ENCODE measurements at regions not wholly inside any gene's neighbourhood (a gene's known extent, or its start where the extent isn't known, plus 50 kb on each side); places are given as distances from the start of the nearest gene placed in this dataset.

DNA sequence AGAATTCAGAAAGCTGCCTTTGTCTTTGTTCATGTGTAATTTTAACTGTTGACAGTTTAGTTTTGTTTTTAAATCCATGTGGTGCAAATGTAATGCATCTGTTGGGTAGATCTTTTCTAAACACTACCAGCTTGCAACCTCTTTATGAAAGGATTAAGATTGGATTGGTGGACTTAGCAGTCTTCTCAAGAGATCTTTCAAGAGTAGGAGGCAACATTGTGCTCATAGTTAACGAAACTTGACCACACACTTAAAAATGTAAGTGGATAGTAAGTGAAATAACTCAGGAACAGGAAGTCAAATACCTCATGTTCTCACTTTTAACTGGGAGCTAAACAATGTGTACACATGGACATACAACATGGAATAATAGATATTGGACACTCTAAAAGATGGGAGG is 579.0 kb downstream of the RIT2 start:
- no peak overlapping the region for H3K27ac ChIP-seq
- intact Hi-C loops (cut with DNase I; ENCODE audit: low total_unique reads) = no loop called here
- H3K9me3 ChIP-seq = no peaks in the 10 kb centered on the region
- TF ChIP-seq CTCF (IDR thresholded peaks at IDR 0.05) = no peak
- no peak for TF ChIP-seq POLR2AphosphoS5 (IDR thresholded peaks at IDR 0.05)
- TF ChIP-seq POLR2A (IDR thresholded peaks at IDR 0.05) = no peak
- H3K4me3 ChIP-seq = no peak overlapping the region
- no peaks in the 10 kb centered on the region for H3K27me3 ChIP-seq
- no peaks in the 10 kb centered on the region for H3K36me3 ChIP-seq
- no peaks in the 10 kb centered on the region for H3K4me1 ChIP-seq
- no peak for DNase-seq (ENCODE audit: low spot score in 2 of 2)

DNA sequence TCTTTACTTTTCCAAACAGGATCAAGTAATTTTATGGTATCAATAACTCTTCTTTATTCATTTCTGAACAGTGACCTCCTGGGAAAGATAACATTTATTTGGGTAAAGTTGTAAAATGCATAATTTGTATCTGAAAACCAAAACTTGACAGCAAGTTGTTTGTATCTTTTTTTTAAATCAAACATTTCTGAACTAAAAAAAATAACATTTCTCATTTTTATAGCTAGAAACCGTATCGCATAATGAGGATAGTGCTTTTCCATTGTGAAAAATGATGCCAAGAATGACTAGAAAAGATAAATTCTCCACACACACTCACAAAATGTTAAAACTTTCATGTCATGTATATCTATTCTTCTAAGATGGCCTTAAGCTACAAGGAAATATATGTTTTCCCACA is 578.2 kb downstream of the RIT2 start:
- no peak for DNase-seq (ENCODE audit: low spot score in 2 of 2)
- intact Hi-C loops (cut with DNase I; ENCODE audit: low total_unique reads) = no loop called here
- Histone ChIP-seq H3K4me3 (no peak overlapping the region), H3K9me3 (no peaks in the 10 kb centered on the region), H3K36me3 (no peaks in the 10 kb centered on the region), H3K27me3 (no peaks in the 10 kb centered on the region), H3K27ac (no peak overlapping the region), H3K4me1 (no peaks in the 10 kb centered on the region)
- TF ChIP-seq CTCF (IDR thresholded peaks at IDR 0.05) (no peak), POLR2AphosphoS5 (IDR thresholded peaks at IDR 0.05) (no peak), POLR2A (IDR thresholded peaks at IDR 0.05) (no peak)

DNA sequence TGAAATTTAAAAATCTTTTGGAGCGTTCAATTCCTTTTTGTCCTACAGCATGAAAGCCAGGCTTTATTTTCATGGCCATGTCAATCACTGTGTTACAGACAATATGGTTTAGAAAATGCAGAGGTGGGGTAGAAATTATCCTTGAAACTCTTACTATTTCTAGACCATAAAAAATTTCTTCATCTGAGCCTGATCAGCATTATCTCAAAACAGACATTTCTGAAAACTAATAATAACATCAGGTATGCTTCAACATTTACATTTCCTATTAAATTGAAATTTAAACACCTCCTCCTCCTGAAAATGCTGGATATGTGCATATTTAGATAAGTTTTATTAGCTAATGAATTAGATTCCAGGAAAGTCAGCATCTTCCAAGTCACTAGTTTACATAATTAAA is 570.6 kb downstream of the RIT2 start:
- intact Hi-C loops (cut with DNase I; ENCODE audit: low total_unique reads) = no loop called here
- H3K27me3 ChIP-seq = no peaks in the 10 kb centered on the region
- no peak for TF ChIP-seq CTCF (IDR thresholded peaks at IDR 0.05)
- TF ChIP-seq POLR2A (IDR thresholded peaks at IDR 0.05) = no peak
- no peak for TF ChIP-seq POLR2AphosphoS5 (IDR thresholded peaks at IDR 0.05)
- H3K27ac ChIP-seq = no peak overlapping the region
- H3K4me1 ChIP-seq = no peaks in the 10 kb centered on the region
- no peak for DNase-seq (ENCODE audit: low spot score in 2 of 2)
- no peaks in the 10 kb centered on the region for H3K36me3 ChIP-seq
- H3K4me3 ChIP-seq = no peak overlapping the region
- H3K9me3 ChIP-seq = no peaks in the 10 kb centered on the region

GRCh38 chr18:42545825-42546224 is 569.7 kb downstream of the RIT2 start:
- Histone ChIP-seq H3K4me1 (no peaks in the 10 kb centered on the region), H3K4me3 (no peak overlapping the region), H3K9me3 (no peaks in the 10 kb centered on the region), H3K27me3 (no peaks in the 10 kb centered on the region), H3K36me3 (no peaks in the 10 kb centered on the region), H3K27ac (no peak overlapping the region)
- no peak for DNase-seq (ENCODE audit: low spot score in 2 of 2)
- TF ChIP-seq CTCF (IDR thresholded peaks at IDR 0.05) (no peak), POLR2A (IDR thresholded peaks at IDR 0.05) (no peak), POLR2AphosphoS5 (IDR thresholded peaks at IDR 0.05) (no peak)
- intact Hi-C loops (cut with DNase I; ENCODE audit: low total_unique reads) = no loop called here

GRCh38 chr18:42548493-42548892 is 567.0 kb downstream of the RIT2 start:
- intact Hi-C loops (cut with DNase I; ENCODE audit: low total_unique reads) = no loop called here
- Histone ChIP-seq H3K4me1 (no peaks in the 10 kb centered on the region), H3K36me3 (no peaks in the 10 kb centered on the region), H3K4me3 (no peak overlapping the region), H3K27me3 (no peaks in the 10 kb centered on the region), H3K27ac (no peak overlapping the region), H3K9me3 (no peaks in the 10 kb centered on the region)
- TF ChIP-seq CTCF (IDR thresholded peaks at IDR 0.05) (no peak), POLR2A (IDR thresholded peaks at IDR 0.05) (no peak), POLR2AphosphoS5 (IDR thresholded peaks at IDR 0.05) (no peak)
- DNase-seq (ENCODE audit: low spot score in 2 of 2) = no peak

Measured in breast epithelium (tissue), 4 donors.